Mesodermal cell (in vitro differentiated cells): ENCODE measurements at regions not wholly inside any gene's neighbourhood (a gene's known extent, or its start where the extent isn't known, plus 50 kb on each side); places are given as distances from the start of the nearest gene placed in this dataset.

Experiments
- H3K27ac ChIP-seq: 2 replicates; pipeline ENCODE4 v1.7.0; 2013; ENCODE audit warnings: mild to moderate bottlenecking, low read depth, low read length, moderate library complexity; ENCODE audit not compliant: severe bottlenecking
- H3K36me3 ChIP-seq: 2 replicates; pipeline ENCODE4 v1.7.1; 2013; ENCODE audit warnings: mild to moderate bottlenecking, low read length, moderate library complexity; ENCODE audit not compliant: control insufficient read depth, insufficient read depth
- H3K4me1 ChIP-seq: one replicate; pipeline ENCODE4 v1.7.1; 2013; ENCODE audit warnings: mild to moderate bottlenecking, low read length; ENCODE audit not compliant: insufficient read depth, control insufficient read depth, poor library complexity, severe bottlenecking
- H3K4me3 ChIP-seq: 2 replicates; pipeline ENCODE4 v1.7.0; 2013; ENCODE audit warnings: low read length, control low read depth, mild to moderate bottlenecking; ENCODE audit not compliant: insufficient read depth, poor library complexity, severe bottlenecking; ENCODE audit errors: extremely low read depth
- H3K9me3 ChIP-seq: 2 replicates; pipeline ENCODE4 v1.7.1; 2013; ENCODE audit warnings: mild to moderate bottlenecking, low read length, moderate library complexity; ENCODE audit not compliant: control insufficient read depth
- WGBS, 2 experiments: methylation state at CpG; one replicate each; pipeline ENCODE4 v1.1.5; 2013; ENCODE audit warnings: missing lambda C conversion rate in 2 of 2; ENCODE audit not compliant: insufficient coverage in 2 of 2; 5-methylcytosine and 5-hydroxymethylcytosine counted together

DNA sequence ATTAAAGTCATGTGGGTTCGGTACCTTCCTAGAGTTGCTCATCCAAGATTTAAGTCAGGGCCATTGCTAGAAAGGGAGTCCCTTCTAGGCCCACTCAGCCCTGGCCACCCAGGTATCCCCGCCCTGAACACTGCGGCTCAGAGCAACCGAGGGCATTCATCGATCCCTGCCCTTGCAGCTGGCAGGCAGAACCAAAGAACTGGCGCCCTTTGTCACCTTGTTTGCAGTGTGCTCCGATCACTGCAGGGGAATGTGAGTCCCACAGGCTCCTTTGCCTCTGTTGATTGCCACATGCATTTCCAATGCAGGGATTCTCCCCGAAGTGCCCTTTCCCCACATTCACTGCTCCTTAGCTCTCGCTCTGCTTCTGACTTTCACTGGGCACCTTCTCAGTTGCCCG, 108.5 kb downstream of the CMPK2 start:
- Histone ChIP-seq H3K9me3 (no peaks in the 10 kb centered on the region), H3K4me1 (no peaks in the 10 kb centered on the region), H3K4me3 (no peak overlapping the region), H3K27ac (no peak overlapping the region), H3K36me3 (no peaks in the 10 kb centered on the region)
- 87 to 94% methylated on average over 10 of the region's 10 CpGs for WGBS, 2 experiments

GRCh38 chr2:6759689-6760088, 106.0 kb downstream of the CMPK2 start:
- no peaks in the 10 kb centered on the region for H3K4me1 ChIP-seq
- no peak overlapping the region for H3K27ac ChIP-seq
- H3K4me3 ChIP-seq: no peak overlapping the region
- WGBS, 2 experiments: 87 to 89% methylated on average over 2 of the region's 2 CpGs
- H3K36me3 ChIP-seq: no peaks in the 10 kb centered on the region
- H3K9me3 ChIP-seq: no peaks in the 10 kb centered on the region

DNA sequence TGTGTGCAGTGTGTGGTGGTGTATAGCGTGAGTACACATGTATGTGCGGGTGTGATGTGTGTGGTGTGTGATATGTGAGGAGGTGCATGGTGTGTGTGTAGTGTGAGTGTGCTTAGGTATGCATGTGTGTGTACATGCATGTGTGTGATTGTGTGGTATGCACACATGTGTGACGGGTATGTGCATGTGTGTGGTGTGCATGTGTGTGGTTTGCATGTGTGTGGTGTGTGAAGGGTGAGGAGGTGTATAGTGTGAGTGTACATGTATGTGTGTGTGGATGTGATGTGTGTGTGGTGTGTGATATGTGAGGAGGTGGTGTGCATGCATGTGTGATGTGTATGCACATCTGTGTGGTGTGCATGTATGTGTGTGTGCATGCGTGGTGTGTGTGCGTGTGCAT, 105.6 kb downstream of the CMPK2 start:
- H3K4me1 ChIP-seq: no peaks in the 10 kb centered on the region
- no peaks in the 10 kb centered on the region for H3K9me3 ChIP-seq
- WGBS, 2 experiments: 93 to 100% methylated on average over 3 of the region's 5 CpGs

DNA sequence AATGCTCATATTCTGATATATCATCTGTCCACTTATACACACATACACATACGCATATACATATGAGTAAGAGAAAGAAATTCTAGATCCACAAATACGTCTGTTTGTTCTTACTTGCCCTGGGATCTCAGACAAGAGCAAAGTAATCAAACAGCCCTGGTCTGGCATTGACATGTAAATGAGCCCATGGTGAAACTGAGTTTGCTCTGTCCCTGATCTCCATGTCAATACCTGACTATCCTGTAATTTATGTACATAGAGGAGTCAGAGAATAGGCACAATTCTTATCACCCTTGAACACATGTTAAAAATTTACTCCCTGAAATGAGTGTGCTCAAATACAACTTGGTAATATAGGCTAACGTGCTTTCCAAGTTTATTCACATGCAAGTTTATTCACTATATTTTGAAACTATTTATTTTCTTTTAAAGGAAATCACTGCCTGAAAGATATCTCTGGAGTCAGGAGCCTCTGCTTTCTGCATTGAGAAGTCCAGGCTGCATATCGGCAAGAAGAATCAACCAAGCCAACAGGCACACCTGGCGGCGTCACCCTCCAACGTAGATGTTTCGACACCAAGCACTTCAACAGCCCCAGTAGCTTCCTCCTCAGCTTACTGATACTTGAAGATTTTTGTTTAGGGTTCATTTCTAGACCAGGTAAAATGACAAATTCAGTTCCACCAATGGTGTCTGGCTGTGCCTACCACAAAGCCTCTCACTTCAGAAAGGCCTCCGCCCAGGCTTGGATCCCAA, 100.6 kb downstream of the CMPK2 start:
- no peaks in the 10 kb centered on the region for H3K9me3 ChIP-seq
- H3K4me3 ChIP-seq: no peak overlapping the region
- WGBS, 2 experiments: 81 to 100% methylated on average over 4 to 7 of the region's 9 CpGs
- no peaks in the 10 kb centered on the region for H3K36me3 ChIP-seq
- no peaks in the 10 kb centered on the region for H3K4me1 ChIP-seq
- H3K27ac ChIP-seq: no peak overlapping the region

More for the DNA sequence above, 105.6 kb downstream of the CMPK2 start:
- Histone ChIP-seq H3K4me3 (no peak overlapping the region), H3K27ac (no peak overlapping the region), H3K36me3 (no peaks in the 10 kb centered on the region)

- H3K4me3 ChIP-seq: no peak overlapping the region
- H3K36me3 ChIP-seq: no peaks in the 10 kb centered on the region
- H3K9me3 ChIP-seq: no peaks in the 10 kb centered on the region
- H3K27ac ChIP-seq: no peak overlapping the region
- H3K4me1 ChIP-seq: no peaks in the 10 kb centered on the region
These were observed 96.4 kb downstream of the CMPK2 start for GRCh38 chr2:6769346-6769745.

DNA sequence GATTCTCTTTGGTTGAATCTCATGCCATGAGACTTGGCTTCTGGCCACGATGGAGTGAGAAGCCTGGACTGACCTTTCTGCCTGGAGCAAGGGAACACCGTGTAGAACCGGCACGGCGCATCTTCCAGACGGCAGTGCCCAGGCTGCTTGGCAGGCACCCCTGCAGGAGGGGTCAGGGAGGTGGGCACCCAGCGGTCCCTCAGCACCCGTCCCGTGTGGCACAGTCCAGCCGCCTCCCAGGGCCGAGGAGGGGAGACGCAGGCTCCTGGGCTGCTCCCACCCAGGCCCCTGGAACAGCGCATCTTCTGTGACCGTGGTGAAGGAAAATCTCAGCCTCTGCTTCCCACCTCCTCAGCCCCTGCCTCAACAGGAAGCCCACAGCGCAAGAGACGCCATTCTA, 95.7 kb downstream of the CMPK2 start:
- H3K4me1 ChIP-seq: no peaks in the 10 kb centered on the region
- no peaks in the 10 kb centered on the region for H3K9me3 ChIP-seq
- no peak overlapping the region for H3K27ac ChIP-seq
- no peak overlapping the region for H3K4me3 ChIP-seq
- WGBS, 2 experiments: 94 to 95% methylated on average over 13 to 14 of the region's 16 CpGs
- no peaks in the 10 kb centered on the region for H3K36me3 ChIP-seq

GRCh38 chr2:6771634-6772611, 93.8 kb downstream of the CMPK2 start:
- peak overlapping the region; percentile 10 for H3K27ac ChIP-seq
- 72 to 74% methylated on average over 12 to 13 of the region's 19 CpGs for WGBS, 2 experiments
- H3K4me1 ChIP-seq: no peaks in the 10 kb centered on the region

GRCh38 chr2:6773007-6773693, 92.6 kb downstream of the CMPK2 start:
- H3K4me3 ChIP-seq: peak overlapping the region; percentile 17
- H3K27ac ChIP-seq: no peak overlapping the region
- 14 to 19% methylated on average over 10 to 17 of the region's 29 CpGs for WGBS, 2 experiments
- no peaks in the 10 kb centered on the region for H3K36me3 ChIP-seq
- peaks cover 3% of the 10 kb centered on the region for H3K9me3 ChIP-seq
- no peaks in the 10 kb centered on the region for H3K4me1 ChIP-seq

More at GRCh38 chr2:6771634-6772611, 93.8 kb downstream of the CMPK2 start:
- H3K4me3 ChIP-seq: no peak overlapping the region
- H3K36me3 ChIP-seq: no peaks in the 10 kb centered on the region
- peaks cover 3% of the 10 kb centered on the region for H3K9me3 ChIP-seq

DNA sequence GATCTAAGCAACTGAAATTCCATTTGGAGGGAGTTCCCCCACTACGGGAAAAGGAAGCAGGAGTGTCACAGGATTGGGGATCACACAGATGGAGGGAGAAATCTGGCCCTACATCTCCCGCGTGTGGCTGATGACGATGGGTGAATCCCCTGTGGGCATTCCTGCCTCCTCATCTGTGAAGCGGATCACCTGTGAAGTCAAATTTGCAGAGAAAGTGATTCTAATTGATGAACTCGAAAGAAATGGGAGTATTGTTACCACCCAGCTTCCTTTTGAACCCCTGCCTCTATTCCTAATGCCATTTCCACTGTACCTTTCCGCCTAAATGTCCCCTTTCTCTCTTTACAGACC, 92.0 kb downstream of the CMPK2 start:
- WGBS, 2 experiments: 84 to 90% methylated on average over 3 of the region's 7 CpGs
- Histone ChIP-seq H3K4me1 (no peaks in the 10 kb centered on the region), H3K4me3 (no peak overlapping the region), H3K27ac (no peak overlapping the region), H3K36me3 (no peaks in the 10 kb centered on the region), H3K9me3 (peaks cover 3% of the 10 kb centered on the region)

GRCh38 chr2:6776125-6776524, 89.6 kb downstream of the CMPK2 start:
- 83% methylated on average over 1 of the region's 4 CpGs; no CpG with 5 or more reads in 1 of the 2 experiments for WGBS, 2 experiments
- H3K4me1 ChIP-seq: no peaks in the 10 kb centered on the region

More at GRCh38 chr2:6776125-6776524, 89.6 kb downstream of the CMPK2 start:
- H3K9me3 ChIP-seq: peaks cover 3% of the 10 kb centered on the region
- no peak overlapping the region for H3K27ac ChIP-seq
- no peaks in the 10 kb centered on the region for H3K36me3 ChIP-seq
- H3K4me3 ChIP-seq: no peak overlapping the region
